ENCODE measurements at regions not wholly inside any gene's neighbourhood (a gene's known extent, or its start where the extent isn't known, plus 50 kb on each side); places are given as distances from the start of the nearest gene placed in this dataset.

GRCh38 chr7:25900877-25901276 is 251.1 kb upstream of the NFE2L3 start:
- TF ChIP-seq CTCF (conservative IDR thresholded peaks at IDR 0.05; ENCODE audit: low read depth, low read length) (no peak), EZH2phosphoT487 (IDR thresholded peaks at IDR 0.05; ENCODE audit: borderline replicate concordance, low read length) (no peak)

All from PC-3 (cell line).